DND-41 (cell line): ENCODE measurements at regions not wholly inside any gene's neighbourhood (a gene's known extent, or its start where the extent isn't known, plus 50 kb on each side); places are given as distances from the start of the nearest gene placed in this dataset.

Experiments used
- ATAC-seq: fragments of 200-7000 bp; cut with Tn5 transposase; 3 replicates; pipeline ENCODE4 v1.9.1; 2021; ENCODE audit warnings: low read depth; ENCODE audit not compliant: insufficient read depth
- DNase-seq: peaks from one replicate; pipeline ENCODE4 v3.0.0-alpha.2; 2020
- H2AFZ ChIP-seq: 2 replicates; pipeline ENCODE4 v1.6.0; 2012; ENCODE audit warnings: low read depth, low read length
- H3K27ac ChIP-seq: 2 replicates; pipeline ENCODE4 v1.5.1; 2012; ENCODE audit warnings: low read length, inconsistent platforms
- H3K27me3 ChIP-seq: fragments of 200-600 bp; sonication (generic); 2 replicates; pipeline ENCODE4 v1.6.0; 2012; ENCODE audit warnings: low read length, mild to moderate bottlenecking, inconsistent platforms; ENCODE audit not compliant: insufficient read depth, poor library complexity
- H3K36me3 ChIP-seq: 2 replicates; pipeline ENCODE4 v1.5.1; 2012; ENCODE audit warnings: low read length, inconsistent platforms; ENCODE audit not compliant: insufficient read depth
- H3K4me1 ChIP-seq: 2 replicates; pipeline ENCODE4 v1.5.1; 2012; ENCODE audit warnings: mild to moderate bottlenecking, low read length; ENCODE audit not compliant: insufficient read depth
- H3K4me2 ChIP-seq: 2 replicates; pipeline ENCODE4 v1.6.0; 2012; ENCODE audit warnings: mild to moderate bottlenecking, moderate library complexity, low read length, inconsistent platforms; ENCODE audit not compliant: insufficient read depth
- H3K4me3 ChIP-seq, 2 experiments: fragments of 200-600 bp in 1 of 2; shearing (Covaris generic) in 1 of 2; 2 replicates each; pipeline ENCODE4 v1.5.1; 2012 to 2016; ENCODE audit warnings: inconsistent platforms in 2 of 2, low read length in 2 of 2, mild to moderate bottlenecking in 2 of 2, low read depth in 1 of 2, moderate library complexity in 1 of 2
- H3K79me2 ChIP-seq: 2 replicates; pipeline ENCODE4 v1.6.0; 2012; ENCODE audit warnings: low read length, inconsistent platforms; ENCODE audit not compliant: insufficient read depth
- H3K9ac ChIP-seq: 2 replicates; pipeline ENCODE4 v1.6.0; 2012; ENCODE audit warnings: low read depth, mild to moderate bottlenecking, inconsistent platforms, low read length, moderate library complexity
- H3K9me3 ChIP-seq: 2 replicates; pipeline ENCODE4 v1.5.1; 2012; ENCODE audit warnings: low read length, moderate library complexity, mild to moderate bottlenecking, inconsistent platforms; ENCODE audit not compliant: insufficient read depth, severe bottlenecking
- H4K20me1 ChIP-seq: 2 replicates; pipeline ENCODE4 v1.6.0; 2012; ENCODE audit warnings: low read length; ENCODE audit not compliant: insufficient read depth
- CTCF ChIP-seq: IDR thresholded peaks from 2 replicates; pipeline ENCODE4 v1.5.1; 2012; ENCODE audit warnings: borderline replicate concordance, low read length, moderate library complexity, mild to moderate bottlenecking; ENCODE audit not compliant: poor library complexity, severe bottlenecking; ENCODE audit errors: extremely low read depth
- EZH2 ChIP-seq: IDR thresholded peaks from 3 replicates; pipeline ENCODE4 v1.6.1; 2012; ENCODE audit warnings: borderline replicate concordance, low read depth, mild to moderate bottlenecking, moderate library complexity, low read length, inconsistent platforms; ENCODE audit not compliant: severe bottlenecking

- H3K36me3 ChIP-seq: no peaks in the 10 kb centered on the region
- no peaks in the 10 kb centered on the region for H3K79me2 ChIP-seq
- no peaks in the 10 kb centered on the region for H3K27me3 ChIP-seq
- H3K4me1 ChIP-seq: no peaks in the 10 kb centered on the region
- no peaks in the 10 kb centered on the region for H4K20me1 ChIP-seq
- H3K27ac ChIP-seq: no peak overlapping the region
- no peak for DNase-seq
- TF ChIP-seq EZH2: no peak
- no peak for TF ChIP-seq CTCF
- H3K4me3 ChIP-seq: no peak overlapping the region
- no peak overlapping the region for H2AFZ ChIP-seq
- H3K9me3 ChIP-seq: no peaks in the 10 kb centered on the region
- H3K9ac ChIP-seq: no peak overlapping the region
- ATAC-seq: no peak
- no peak overlapping the region for H3K4me2 ChIP-seq
These were observed 100.1 kb upstream of the AKT3 start for GRCh38 chr1:243950166-243950565.

- Histone ChIP-seq H3K4me1 (no peaks in the 10 kb centered on the region), H3K9me3 (no peaks in the 10 kb centered on the region), H2AFZ (no peak overlapping the region), H3K4me3 (no peak overlapping the region), H3K36me3 (no peaks in the 10 kb centered on the region), H3K4me2 (no peak overlapping the region), H3K27ac (no peak overlapping the region), H3K79me2 (no peaks in the 10 kb centered on the region), H3K9ac (no peak overlapping the region), H3K27me3 (no peaks in the 10 kb centered on the region), H4K20me1 (no peaks in the 10 kb centered on the region)
- 0 out of 3 replicates have a peak, but pooled peaks have one; percentile 35 for ATAC-seq
- TF ChIP-seq CTCF: peak; percentile 53
- TF ChIP-seq EZH2: no peak
- no peak for DNase-seq
These were observed 96.9 kb upstream of the AKT3 start for GRCh38 chr1:243946946-243947345.

- H3K9ac ChIP-seq: no peak overlapping the region
- no peak for ATAC-seq
- H3K79me2 ChIP-seq: no peaks in the 10 kb centered on the region
- no peak overlapping the region for H3K4me2 ChIP-seq
- H3K27me3 ChIP-seq: no peaks in the 10 kb centered on the region
- no peak overlapping the region for H3K4me3 ChIP-seq
- no peaks in the 10 kb centered on the region for H3K36me3 ChIP-seq
- H3K4me1 ChIP-seq: no peaks in the 10 kb centered on the region
- H3K27ac ChIP-seq: no peak overlapping the region
- no peak for DNase-seq
- no peaks in the 10 kb centered on the region for H4K20me1 ChIP-seq
- H3K9me3 ChIP-seq: no peaks in the 10 kb centered on the region
- TF ChIP-seq CTCF: no peak
- TF ChIP-seq EZH2: no peak
- H2AFZ ChIP-seq: no peak overlapping the region
These were observed 96.2 kb upstream of the AKT3 start for GRCh38 chr1:243946253-243946652.

- no peaks in the 10 kb centered on the region for H4K20me1 ChIP-seq
- no peaks in the 10 kb centered on the region for H3K27me3 ChIP-seq
- H3K9ac ChIP-seq: no peak overlapping the region
These were observed 95.7 kb upstream of the AKT3 start for GRCh38 chr1:243945727-243946126.

More at GRCh38 chr1:243945727-243946126, 95.7 kb upstream of the AKT3 start:
- no peaks in the 10 kb centered on the region for H3K9me3 ChIP-seq
- TF ChIP-seq CTCF (no peak), EZH2 (no peak)
- no peak overlapping the region for H3K4me3 ChIP-seq
- H3K4me2 ChIP-seq: no peak overlapping the region
- H2AFZ ChIP-seq: no peak overlapping the region
- ATAC-seq (no peak), DNase-seq (no peak)
- no peaks in the 10 kb centered on the region for H3K4me1 ChIP-seq
- H3K27ac ChIP-seq: no peak overlapping the region
- no peaks in the 10 kb centered on the region for H3K36me3 ChIP-seq
- no peaks in the 10 kb centered on the region for H3K79me2 ChIP-seq
